Esophagus squamous epithelium (tissue), 5 donors: ENCODE measurements at regions not wholly inside any gene's neighbourhood (a gene's known extent, or its start where the extent isn't known, plus 50 kb on each side); places are given as distances from the start of the nearest gene placed in this dataset.

Source experiments
- DNase-seq: peaks from one replicate; lab custom pipeline; 2025; lab: John Stamatoyannopoulos, UW
- H3K27ac ChIP-seq, 4 donors: fragments of 200-600 bp; sonication (generic); one replicate each; pipeline ENCODE4 v1.5.1; 2016 to 2019; ENCODE audit warnings: mild to moderate bottlenecking in 1 of 4
- H3K27me3 ChIP-seq, 4 donors: fragments of 200-600 bp; sonication (generic); 1 replicate in 3 of 4; 2 replicates in 1 of 4; pipeline versions ENCODE4 v1.5.1 to v1.6.0; 2017 to 2021; ENCODE audit warnings: antibody characterized with exemption in 1 of 4
- H3K36me3 ChIP-seq, 3 donors: fragments of 200-600 bp; sonication (generic); one replicate each; pipeline ENCODE4 v1.5.1; 2016 to 2019
- H3K4me1 ChIP-seq, 3 donors: fragments of 200-600 bp; sonication (generic); one replicate each; pipeline ENCODE4 v1.5.1; 2017 to 2019
- H3K4me3 ChIP-seq, 4 donors: fragments of 200-600 bp; sonication (generic); 1 replicate in 3 of 4; 2 replicates in 1 of 4; pipeline ENCODE4 v1.5.1; 2016 to 2019; ENCODE audit warnings: mild to moderate bottlenecking in 2 of 4, moderate library complexity in 1 of 4
- H3K9me3 ChIP-seq, 3 donors: fragments of 200-600 bp; sonication (generic); one replicate each; pipeline ENCODE4 v1.5.1; 2016 to 2019
- CTCF ChIP-seq, 6 experiments: fragments of 450-650 bp in 4 of 6; fragments of 200-600 bp in 2 of 6; sonication (generic) in 2 of 6; IDR thresholded peaks; one replicate each; pipeline ENCODE4 v1.5.1; 2016 to 2019; ENCODE audit warnings: antibody characterized with exemption in 6 of 6, mild to moderate bottlenecking in 4 of 6, moderate library complexity in 4 of 6
- POLR2A ChIP-seq, 4 donors: fragments of 450-650 bp; IDR thresholded peaks; one replicate each; pipeline ENCODE4 v1.6.1; 2017; ENCODE audit warnings: antibody characterized with exemption in 4 of 4, mild to moderate bottlenecking in 4 of 4, moderate library complexity in 3 of 4
- WGBS, 2 donors: methylation state at CpG; one replicate each; pipeline ENCODE4 v1.1.5; 2018; 5-methylcytosine and 5-hydroxymethylcytosine counted together
- intact Hi-C: fragments of 100-400 bp; cut with DNase I; formaldehyde crosslinking; loops from one replicate; pipeline ENCODE4 v1.15.0; 2022
- donor health status: DM: yes; HTN: yes; CAD: no.

GRCh38 chr22:19586922-19587684 is 62.9 kb upstream of the CLDN5 start:
- H3K4me1 ChIP-seq = no peaks in the 10 kb centered on the region
- no peak for DNase-seq
- TF ChIP-seq POLR2A (IDR thresholded peaks at IDR 0.05) (no peak), CTCF (IDR thresholded peaks at IDR 0.05) (no peak)

GRCh38 chr22:19590696-19591095 is 66.5 kb upstream of the CLDN5 start:
- intact Hi-C loops = no loop called here
- H3K36me3 ChIP-seq = no peaks in the 10 kb centered on the region
- peaks cover 0 to 4% (median 0%) of the 10 kb centered on the region in 4 donors for H3K27me3 ChIP-seq
- H3K4me1 ChIP-seq = no peaks in the 10 kb centered on the region
- TF ChIP-seq POLR2A (IDR thresholded peaks at IDR 0.05) = no peak
- TF ChIP-seq CTCF (IDR thresholded peaks at IDR 0.05) = no peak
- H3K27ac ChIP-seq = no peak overlapping the region
- no peaks in the 10 kb centered on the region for H3K9me3 ChIP-seq
- 67 to 70% methylated on average over 4 of the region's 5 CpGs for WGBS, 2 donors
- no peak overlapping the region for H3K4me3 ChIP-seq
- no peak for DNase-seq

More at GRCh38 chr22:19586922-19587684, 62.9 kb upstream of the CLDN5 start:
- Histone ChIP-seq H3K9me3 (no peaks in the 10 kb centered on the region), H3K4me3 (no peak overlapping the region), H3K27me3 (peaks cover 0 to 4% (median 0%) of the 10 kb centered on the region in 4 donors), H3K27ac (no peak overlapping the region), H3K36me3 (no peaks in the 10 kb centered on the region)
- 67% methylated on average over 7 to 9 of the region's 11 CpGs for WGBS, 2 donors
- intact Hi-C loops = no loop called here

- 48 to 85% methylated on average over 2 of the region's 2 CpGs for WGBS, 2 donors
- no peak overlapping the region for H3K4me3 ChIP-seq
- peaks cover 0 to 4% (median 0%) of the 10 kb centered on the region in 4 donors for H3K27me3 ChIP-seq
- H3K36me3 ChIP-seq = no peaks in the 10 kb centered on the region
- H3K27ac ChIP-seq = no peak overlapping the region
- no peak for TF ChIP-seq POLR2A (IDR thresholded peaks at IDR 0.05)
- no peak for TF ChIP-seq CTCF (IDR thresholded peaks at IDR 0.05)
- H3K4me1 ChIP-seq = peaks cover 0 to under 1% (median 0%) of the 10 kb centered on the region in 3 donors
- DNase-seq = no peak
- H3K9me3 ChIP-seq = no peaks in the 10 kb centered on the region
- intact Hi-C loops = no loop called here
Observed at GRCh38 chr22:19591568-19591967, 67.4 kb upstream of the CLDN5 start.

- 88 to 92% methylated on average over 3 to 4 of the region's 4 CpGs for WGBS, 2 donors
- peaks cover 0 to 6% (median 0%) of the 10 kb centered on the region in 3 donors for H3K4me1 ChIP-seq
- H3K27ac ChIP-seq = no peak overlapping the region
Observed at GRCh38 chr22:19592464-19592863, 68.3 kb upstream of the CLDN5 start.

More at GRCh38 chr22:19592464-19592863, 68.3 kb upstream of the CLDN5 start:
- peaks cover 0 to 4% (median 0%) of the 10 kb centered on the region in 4 donors for H3K27me3 ChIP-seq
- no peak for DNase-seq
- intact Hi-C loops = no loop called here
- TF ChIP-seq POLR2A (IDR thresholded peaks at IDR 0.05) (no peak), CTCF (IDR thresholded peaks at IDR 0.05) (no peak)
- no peaks in the 10 kb centered on the region for H3K9me3 ChIP-seq
- no peaks in the 10 kb centered on the region for H3K36me3 ChIP-seq
- no peak overlapping the region for H3K4me3 ChIP-seq
